ENCODE measurements at regions not wholly inside any gene's neighbourhood (a gene's known extent, or its start where the extent isn't known, plus 50 kb on each side); places are given as distances from the start of the nearest gene placed in this dataset.
A peak's percentile ranks its signal among the peaks of the same experiment; 100 is the strongest.

GRCh38 chr13:111423168-111423785, 102.8 kb downstream of the TEX29 start:
- H3K27me3 ChIP-seq: no peaks in the 10 kb centered on the region
- no peak overlapping the region for H3K4me3 ChIP-seq
- H3K4me1 ChIP-seq: no peaks in the 10 kb centered on the region
- intact Hi-C loops (cut with DNase I; ENCODE audit: low total_unique reads): no loop called here
- no peaks in the 10 kb centered on the region for H3K9me3 ChIP-seq
- 80 to 87% methylated on average over 16 of the region's 16 CpGs for WGBS, 2 donors
- no peaks in the 10 kb centered on the region for H3K36me3 ChIP-seq (ENCODE audit: low read depth, missing control alignments)
- DNase-seq: no peak
- no peak overlapping the region for H3K27ac ChIP-seq
- TF ChIP-seq CTCF (IDR thresholded peaks at IDR 0.05) (no peak), POLR2A (IDR thresholded peaks at IDR 0.05) (no peak)

- no peak for TF ChIP-seq POLR2A (IDR thresholded peaks at IDR 0.05)
- no peak for TF ChIP-seq CTCF (IDR thresholded peaks at IDR 0.05)
- 83 to 86% methylated on average over 21 of the region's 21 CpGs for WGBS, 2 donors
- H3K27me3 ChIP-seq: no peaks in the 10 kb centered on the region
- DNase-seq: no peak
- no peaks in the 10 kb centered on the region for H3K9me3 ChIP-seq
- H3K36me3 ChIP-seq (ENCODE audit: low read depth, missing control alignments): no peaks in the 10 kb centered on the region
- H3K27ac ChIP-seq: no peak overlapping the region
- no peak overlapping the region for H3K4me3 ChIP-seq
- intact Hi-C loops (cut with DNase I; ENCODE audit: low total_unique reads): no loop called here
- no peaks in the 10 kb centered on the region for H3K4me1 ChIP-seq
These were observed 103.7 kb downstream of the TEX29 start for GRCh38 chr13:111424134-111424533.

- DNase-seq: no peak
- Histone ChIP-seq H3K9me3 (no peaks in the 10 kb centered on the region), H3K4me3 (no peak overlapping the region), H3K27ac (no peak overlapping the region), H3K4me1 (no peaks in the 10 kb centered on the region), H3K36me3 (ENCODE audit: low read depth, missing control alignments) (no peaks in the 10 kb centered on the region), H3K27me3 (no peaks in the 10 kb centered on the region)
- intact Hi-C loops (cut with DNase I; ENCODE audit: low total_unique reads): no loop called here
- whole genome bisulfite sequencing, 2 donors: 80 to 95% methylated on average over 2 to 8 of the region's 8 CpGs
- TF ChIP-seq CTCF (IDR thresholded peaks at IDR 0.05): no peak
- no peak for TF ChIP-seq POLR2A (IDR thresholded peaks at IDR 0.05)
These were observed 104.9 kb downstream of the TEX29 start for GRCh38 chr13:111425326-111425725.

GRCh38 chr13:111429064-111429558, 108.7 kb downstream of the TEX29 start:
- 23 to 26% methylated on average over 4 to 12 of the region's 12 CpGs for WGBS, 2 donors
- Histone ChIP-seq H3K27ac (no peak overlapping the region), H3K36me3 (ENCODE audit: low read depth, missing control alignments) (no peaks in the 10 kb centered on the region), H3K4me3 (no peak overlapping the region), H3K27me3 (no peaks in the 10 kb centered on the region), H3K4me1 (no peaks in the 10 kb centered on the region), H3K9me3 (no peaks in the 10 kb centered on the region)
- TF ChIP-seq POLR2A (IDR thresholded peaks at IDR 0.05): no peak
- peak in 2 of 3 experiments; percentile 55 to 62 for TF ChIP-seq CTCF (IDR thresholded peaks at IDR 0.05)
- intact Hi-C loops (cut with DNase I; ENCODE audit: low total_unique reads): no loop called here
- peak; percentile 74 for DNase-seq

GRCh38 chr13:111431206-111431605, 110.8 kb downstream of the TEX29 start:
- no peaks in the 10 kb centered on the region for H3K36me3 ChIP-seq (ENCODE audit: low read depth, missing control alignments)
- H3K27me3 ChIP-seq: no peaks in the 10 kb centered on the region
- H3K4me1 ChIP-seq: no peaks in the 10 kb centered on the region
- DNase-seq: no peak
- no peak overlapping the region for H3K4me3 ChIP-seq
- TF ChIP-seq POLR2A (IDR thresholded peaks at IDR 0.05) (no peak), CTCF (IDR thresholded peaks at IDR 0.05) (no peak)
- H3K9me3 ChIP-seq: no peaks in the 10 kb centered on the region
- intact Hi-C loops (cut with DNase I; ENCODE audit: low total_unique reads): no loop called here
- 69 to 85% methylated on average over 3 of the region's 3 CpGs for WGBS, 2 donors
- H3K27ac ChIP-seq: no peak overlapping the region

All from testis (tissue), 2 donors.